GM18858 (cell line): ENCODE measurements at regions not wholly inside any gene's neighbourhood (a gene's known extent, or its start where the extent isn't known, plus 50 kb on each side); places are given as distances from the start of the nearest gene placed in this dataset.

ENCODE experiments used
- ATAC-seq: cut with Tn5 transposase; IDR thresholded peaks from one replicate; pipeline ENCODE4 v1.9.1; 2021; ENCODE audit not compliant: unreplicated experiment

- ATAC-seq, result no peak
Observed at GRCh38 chr9:16304301-16304700, 566.2 kb downstream of the BNC2 start.

GRCh38 chr9:16306586-16306985 is 563.9 kb downstream of the BNC2 start:
- no peak for ATAC-seq

GRCh38 chr9:16307626-16308195 is 562.8 kb downstream of the BNC2 start:
- ATAC-seq, result no peak

GRCh38 chr9:16308645-16309044 is 561.8 kb downstream of the BNC2 start:
- ATAC-seq, result no peak

- ATAC-seq, result no peak
Observed at GRCh38 chr9:16309082-16309468, 561.4 kb downstream of the BNC2 start.

GRCh38 chr9:16309469-16310271 is 560.8 kb downstream of the BNC2 start:
- ATAC-seq, result no peak

GRCh38 chr9:16310278-16311110 is 560.0 kb downstream of the BNC2 start:
- ATAC-seq, result no peak

GRCh38 chr9:16312116-16312515 is 558.4 kb downstream of the BNC2 start:
- no peak for ATAC-seq

GRCh38 chr9:16312962-16313546 is 557.4 kb downstream of the BNC2 start:
- no peak for ATAC-seq

- ATAC-seq, result no peak
Observed at GRCh38 chr9:16314476-16314875, 556.0 kb downstream of the BNC2 start.

- no peak for ATAC-seq
Observed at GRCh38 chr9:16315720-16316119, 554.8 kb downstream of the BNC2 start.

GRCh38 chr9:16316456-16316855 is 554.0 kb downstream of the BNC2 start:
- no peak for ATAC-seq

- no peak for ATAC-seq
Observed at GRCh38 chr9:16316911-16317817, 553.3 kb downstream of the BNC2 start.

GRCh38 chr9:16318516-16319060 is 551.9 kb downstream of the BNC2 start:
- ATAC-seq, result no peak

GRCh38 chr9:16319646-16320045 is 550.8 kb downstream of the BNC2 start:
- ATAC-seq, result no peak

GRCh38 chr9:16320338-16320902 is 550.0 kb downstream of the BNC2 start:
- no peak for ATAC-seq

- no peak for ATAC-seq
Observed at GRCh38 chr9:16321461-16322119, 548.9 kb downstream of the BNC2 start.

GRCh38 chr9:16322849-16323248 is 547.6 kb downstream of the BNC2 start:
- no peak for ATAC-seq

- no peak for ATAC-seq
Observed at GRCh38 chr9:16325966-16326365, 544.5 kb downstream of the BNC2 start.
